GM18909 (cell line): ENCODE measurements at regions not wholly inside any gene's neighbourhood (a gene's known extent, or its start where the extent isn't known, plus 50 kb on each side); places are given as distances from the start of the nearest gene placed in this dataset.
"Not testable (repeated sequence)": the region's sequence is repeated elsewhere in the genome, so short reads cannot be mapped to it uniquely, and the experiment has no call there.

Experiments
- ATAC-seq: cut with Tn5 transposase; IDR thresholded peaks from one replicate; pipeline ENCODE4 v1.9.1; 2021; ENCODE audit warnings: mild to moderate bottlenecking; ENCODE audit not compliant: unreplicated experiment, poor library complexity

DNA sequence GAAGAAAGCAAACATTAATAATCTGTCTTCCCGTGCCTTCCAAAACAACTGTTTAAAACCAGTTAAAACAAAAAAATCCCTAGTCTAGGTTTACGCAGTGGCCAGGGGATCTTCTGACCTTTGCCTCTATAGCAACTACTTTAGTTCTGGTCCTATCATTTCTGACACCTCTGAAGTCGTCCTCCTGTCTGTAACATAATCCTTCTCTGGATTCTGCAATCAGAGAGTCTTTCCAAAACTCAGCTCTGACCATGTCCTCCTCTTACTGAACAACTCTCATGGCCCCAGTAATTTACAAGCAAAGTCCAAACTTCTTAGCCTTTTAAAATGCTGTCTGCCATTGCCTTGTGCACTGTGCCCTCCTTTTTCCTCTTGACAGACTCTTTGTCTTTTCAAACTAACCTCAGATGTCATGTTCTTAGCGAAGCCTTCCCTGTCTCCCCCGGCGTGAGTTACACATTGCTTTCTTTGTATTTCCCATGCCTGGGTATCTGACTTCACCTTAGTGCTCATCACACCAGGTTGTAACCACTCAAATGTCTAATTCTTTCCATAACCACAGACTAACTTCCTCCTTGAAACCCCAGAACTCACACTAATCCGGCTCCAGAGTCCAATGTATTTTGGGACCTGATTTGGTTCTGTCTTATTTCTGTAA lies 105.2 kb upstream of the BNIP2 start:
- ATAC-seq = no peak

DNA sequence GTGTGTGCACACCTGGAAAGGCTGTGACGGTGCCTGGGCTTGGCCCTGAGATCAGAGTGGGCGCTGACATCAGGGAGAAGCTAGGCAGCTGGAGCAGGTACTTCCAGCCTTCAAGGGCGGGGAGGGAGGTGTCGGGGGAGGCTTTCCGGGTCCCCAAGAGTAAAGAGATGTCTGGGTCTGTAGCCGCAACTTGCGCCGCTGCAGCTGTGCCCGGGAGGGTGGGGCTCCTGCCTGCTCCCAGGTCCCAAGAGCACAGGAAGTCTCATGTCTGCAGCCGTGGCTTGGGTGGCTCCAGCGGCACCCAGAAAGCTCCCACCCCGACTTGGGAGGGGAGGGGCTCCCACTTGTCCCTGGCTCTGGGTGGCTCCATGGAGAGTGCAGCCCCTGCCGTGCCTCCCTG lies 103.2 kb upstream of the BNIP2 start:
- no peak for ATAC-seq

DNA sequence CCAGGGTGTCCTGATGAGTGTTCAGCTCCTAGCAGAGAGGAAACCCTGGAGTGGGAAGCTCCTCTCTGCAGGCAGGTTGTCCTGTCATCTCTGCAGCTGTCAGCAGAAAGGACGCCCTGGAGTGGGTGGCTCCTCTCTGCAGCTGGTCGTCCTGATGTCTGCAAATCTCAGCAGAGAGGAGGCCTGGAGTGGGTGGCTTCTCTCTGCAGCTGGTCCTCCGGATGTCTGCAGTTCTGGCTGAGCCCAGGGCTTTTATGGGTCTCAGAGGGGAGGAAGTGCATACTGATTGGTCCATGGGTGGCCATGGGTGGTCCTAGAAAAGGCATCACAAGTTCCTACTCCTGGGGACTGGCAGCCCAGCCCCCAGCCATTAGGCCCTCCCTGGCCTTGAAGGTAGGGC lies 102.6 kb upstream of the BNIP2 start:
- no peak for ATAC-seq

- ATAC-seq = no peak
These were observed 102.0 kb upstream of the BNIP2 start for GRCh38 chr15:59791079-59791478.

DNA sequence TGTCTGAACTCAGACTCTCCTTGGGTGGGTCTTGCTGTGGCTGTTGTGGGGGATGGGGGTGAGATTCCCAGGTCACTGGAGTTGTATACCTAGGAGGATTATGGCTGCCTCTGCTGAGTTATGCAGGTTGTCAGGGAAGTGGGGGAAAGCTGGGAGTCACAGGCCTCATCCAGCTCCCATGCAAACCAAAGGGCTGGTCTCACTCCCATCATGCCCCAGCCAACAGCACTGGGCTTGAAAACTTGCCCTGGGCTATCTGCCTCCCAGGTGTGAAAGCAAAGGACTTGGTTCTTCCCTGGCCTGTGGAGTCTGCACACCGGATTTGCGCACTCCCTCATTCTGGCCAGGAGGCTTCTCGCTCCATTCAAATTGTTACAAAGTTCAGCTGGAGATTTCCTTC lies 97.3 kb upstream of the BNIP2 start:
- ATAC-seq = not testable (repeated sequence)

GRCh38 chr15:59785981-59786380 lies 96.9 kb upstream of the BNIP2 start:
- not testable (repeated sequence) for ATAC-seq

DNA sequence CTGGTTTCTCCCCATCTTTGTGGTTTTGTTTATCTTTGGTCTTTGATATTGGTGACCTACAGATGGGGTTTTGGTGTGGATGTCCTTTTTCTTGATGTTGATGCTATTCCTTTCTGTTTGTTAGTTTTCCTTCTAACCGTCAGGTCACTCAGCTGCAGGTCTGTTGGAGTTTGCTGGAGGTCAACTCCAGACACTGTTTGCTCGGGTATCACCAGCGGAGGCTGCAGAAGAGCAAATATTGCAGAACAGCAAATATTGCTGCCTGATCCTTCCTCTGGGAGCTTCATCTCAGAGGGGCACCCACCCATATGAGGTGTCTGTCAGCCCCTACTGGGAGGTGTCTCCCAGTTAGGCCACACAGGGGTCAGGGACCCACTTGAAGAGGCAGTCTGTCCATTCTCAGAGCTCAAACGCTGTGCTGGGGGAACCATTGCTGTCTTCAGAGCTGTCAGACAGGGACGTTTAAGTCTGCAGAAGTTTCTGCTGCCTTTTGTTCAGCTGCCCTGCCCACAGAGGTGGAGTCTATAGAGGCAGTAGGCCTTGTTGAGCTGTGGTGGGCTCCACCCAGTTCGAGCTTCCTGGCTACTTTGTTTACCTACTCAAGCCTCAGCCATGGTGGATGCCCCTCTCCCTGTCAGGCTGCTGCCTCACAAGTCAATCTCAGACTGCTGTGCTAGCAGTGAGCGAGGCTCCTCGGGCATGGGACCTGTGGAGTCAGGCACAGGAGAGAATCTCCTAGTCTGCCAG lies 94.8 kb upstream of the BNIP2 start:
- not testable (repeated sequence) for ATAC-seq

- ATAC-seq = no peak
These were observed 90.0 kb upstream of the BNIP2 start for GRCh38 chr15:59779110-59779509.

- no peak for ATAC-seq
These were observed 75.7 kb upstream of the BNIP2 start for GRCh38 chr15:59764775-59765174.

DNA sequence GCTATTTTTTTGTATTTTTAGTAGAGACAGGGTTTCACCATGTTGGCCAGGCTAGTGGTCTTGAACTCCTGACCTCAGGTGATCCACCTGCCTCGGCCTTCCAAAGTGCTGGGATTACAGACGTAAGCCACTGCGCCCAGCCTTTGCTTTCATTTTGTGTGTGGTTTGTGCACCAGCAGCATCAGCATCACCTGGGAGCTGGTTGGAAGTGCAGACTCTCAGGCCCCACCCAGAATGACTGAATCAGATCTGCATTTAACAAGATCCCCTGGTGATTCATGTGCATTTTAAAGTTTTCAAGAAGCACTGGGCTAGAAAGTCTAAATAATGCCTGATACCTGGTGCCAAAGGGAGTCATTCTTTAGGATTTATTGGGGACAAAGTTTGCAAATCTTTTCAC lies 73.4 kb upstream of the BNIP2 start:
- no peak for ATAC-seq

GRCh38 chr15:59760256-59760655 lies 71.1 kb upstream of the BNIP2 start:
- ATAC-seq = not testable (repeated sequence)

GRCh38 chr15:59751552-59752413 lies 62.7 kb upstream of the BNIP2 start:
- ATAC-seq = no peak

- no peak for ATAC-seq
These were observed 57.7 kb upstream of the BNIP2 start for GRCh38 chr15:59746777-59747176.

GRCh38 chr15:59741274-59741906 lies 52.3 kb upstream of the BNIP2 start:
- ATAC-seq = no peak

- no peak for ATAC-seq
These were observed 50.6 kb upstream of the BNIP2 start for GRCh38 chr15:59739557-59740186.
